Upper lobe of left lung (tissue), 6 donors: ENCODE measurements at regions not wholly inside any gene's neighbourhood (a gene's known extent, or its start where the extent isn't known, plus 50 kb on each side); places are given as distances from the start of the nearest gene placed in this dataset.
A peak's percentile ranks its signal among the peaks of the same experiment; 100 is the strongest.

Experiments
- ATAC-seq, 2 donors: fragments of 200-7000 bp; cut with Tn5 transposase; one replicate each; pipeline ENCODE4 v1.9.1; 2022; ENCODE audit warnings: mild to moderate bottlenecking in 2 of 2, moderate library complexity in 2 of 2; ENCODE audit not compliant: low FRiP score in 2 of 2
- DNase-seq, 2 donors: peaks; one replicate each; pipeline ENCODE4 v3.0.0-alpha.2; 2019 to 2020
- H3K27ac ChIP-seq, 4 donors: fragments of 200-600 bp; sonication (generic); one replicate each; pipeline ENCODE4 v1.5.1; 2016 to 2019
- H3K27me3 ChIP-seq, 4 donors: fragments of 200-600 bp; sonication (generic); one replicate each; pipeline ENCODE4 v1.5.1; 2017 to 2019
- H3K36me3 ChIP-seq, 4 donors: fragments of 200-600 bp; sonication (generic); one replicate each; pipeline ENCODE4 v1.5.1; 2016 to 2019
- H3K4me1 ChIP-seq, 4 donors: fragments of 200-600 bp; sonication (generic); one replicate each; pipeline ENCODE4 v1.5.1; 2018 to 2019
- H3K4me3 ChIP-seq, 4 donors: fragments of 200-600 bp; sonication (generic); one replicate each; pipeline ENCODE4 v1.5.1; 2017 to 2019; ENCODE audit warnings: mild to moderate bottlenecking in 2 of 4, moderate library complexity in 1 of 4
- H3K9me3 ChIP-seq, 4 donors: fragments of 200-600 bp; sonication (generic); one replicate each; pipeline ENCODE4 v1.5.1; 2018 to 2019
- CTCF ChIP-seq, 6 experiments: fragments of 450-650 bp in 4 of 6; fragments of 200-600 bp in 2 of 6; sonication (generic) in 2 of 6; IDR thresholded peaks; one replicate each; pipeline ENCODE4 v1.5.1; 2016 to 2019; ENCODE audit warnings: antibody characterized with exemption in 6 of 6
- EP300 ChIP-seq, 4 donors: sonication (generic); formaldehyde crosslinking; IDR thresholded peaks; one replicate each; pipeline ENCODE4 v1.5.1; 2017; ENCODE audit warnings: antibody characterized with exemption in 4 of 4, control low read depth in 2 of 4
- POLR2A ChIP-seq, 4 donors: fragments of 450-650 bp; IDR thresholded peaks; one replicate each; pipeline ENCODE4 v1.5.1; 2016 to 2017; ENCODE audit warnings: antibody characterized with exemption in 4 of 4, mild to moderate bottlenecking in 2 of 4
- POLR2AphosphoS5 ChIP-seq, 2 donors: sonication (generic); formaldehyde crosslinking; IDR thresholded peaks; one replicate each; pipeline ENCODE4 v1.5.1; 2017; ENCODE audit warnings: antibody characterized with exemption in 2 of 2
- WGBS, 2 donors: methylation state at CpG; one replicate each; pipeline ENCODE4 v1.1.5; 2017 to 2018; 5-methylcytosine and 5-hydroxymethylcytosine counted together
- donor health status: DM: no; HTN: no; CAD: no; lungs with moderate emphysema.
- donor health status: DM: no; HTN: yes; CAD: no; lungs with severe emphysema.

- DNase-seq (no peak), ATAC-seq (no peak)
- TF ChIP-seq EP300 (IDR thresholded peaks at IDR 0.05) (no peak), POLR2AphosphoS5 (IDR thresholded peaks at IDR 0.05) (no peak), CTCF (IDR thresholded peaks at IDR 0.05) (no peak), POLR2A (IDR thresholded peaks at IDR 0.05) (no peak)
- WGBS, 2 donors = 96 to 97% methylated on average over 4 of the region's 4 CpGs
- no peaks in the 10 kb centered on the region for H3K36me3 ChIP-seq
- H3K27me3 ChIP-seq = no peaks in the 10 kb centered on the region
- H3K9me3 ChIP-seq = no peaks in the 10 kb centered on the region
- no peak overlapping the region for H3K27ac ChIP-seq
- no peak overlapping the region for H3K4me3 ChIP-seq
- peaks cover 0 to 8% (median 7%) of the 10 kb centered on the region in 4 donors for H3K4me1 ChIP-seq
These were observed 55.3 kb upstream of the TMCC3 start for GRCh38 chr12:94705676-94706075.

GRCh38 chr12:94704452-94705306 is 54.3 kb upstream of the TMCC3 start:
- Histone ChIP-seq H3K9me3 (no peaks in the 10 kb centered on the region), H3K27ac (no peak overlapping the region), H3K36me3 (no peaks in the 10 kb centered on the region), H3K4me1 (peaks cover 0 to 8% (median 7%) of the 10 kb centered on the region in 4 donors), H3K4me3 (no peak overlapping the region), H3K27me3 (no peaks in the 10 kb centered on the region)
- DNase-seq = no peak
- peak in 1 of 2 donors; percentile 50 for ATAC-seq
- no peak for TF ChIP-seq CTCF (IDR thresholded peaks at IDR 0.05)
- no peak for TF ChIP-seq EP300 (IDR thresholded peaks at IDR 0.05)
- TF ChIP-seq POLR2A (IDR thresholded peaks at IDR 0.05) = no peak
- TF ChIP-seq POLR2AphosphoS5 (IDR thresholded peaks at IDR 0.05) = no peak
- WGBS, 2 donors = 54 to 63% methylated on average over 9 of the region's 9 CpGs

- Histone ChIP-seq H3K27ac (no peak overlapping the region), H3K4me3 (no peak overlapping the region), H3K4me1 (peaks cover 0 to 8% (median 7%) of the 10 kb centered on the region in 4 donors), H3K36me3 (no peaks in the 10 kb centered on the region), H3K27me3 (no peaks in the 10 kb centered on the region), H3K9me3 (no peaks in the 10 kb centered on the region)
- no peak for TF ChIP-seq EP300 (IDR thresholded peaks at IDR 0.05)
- TF ChIP-seq CTCF (IDR thresholded peaks at IDR 0.05) = no peak
- no peak for TF ChIP-seq POLR2AphosphoS5 (IDR thresholded peaks at IDR 0.05)
- TF ChIP-seq POLR2A (IDR thresholded peaks at IDR 0.05) = no peak
- ATAC-seq (no peak), DNase-seq (no peak)
- 92 to 96% methylated on average over 4 of the region's 4 CpGs for WGBS, 2 donors
These were observed 52.3 kb upstream of the TMCC3 start for GRCh38 chr12:94702696-94703095.

- ATAC-seq (no peak), DNase-seq (no peak)
- Histone ChIP-seq H3K9me3 (no peaks in the 10 kb centered on the region), H3K27ac (no peak overlapping the region), H3K4me1 (peaks cover 0 to 8% (median 7%) of the 10 kb centered on the region in 4 donors), H3K36me3 (no peaks in the 10 kb centered on the region), H3K27me3 (no peaks in the 10 kb centered on the region), H3K4me3 (no peak overlapping the region)
- TF ChIP-seq EP300 (IDR thresholded peaks at IDR 0.05) = no peak
- no peak for TF ChIP-seq POLR2AphosphoS5 (IDR thresholded peaks at IDR 0.05)
- TF ChIP-seq POLR2A (IDR thresholded peaks at IDR 0.05) = no peak
- no peak for TF ChIP-seq CTCF (IDR thresholded peaks at IDR 0.05)
- WGBS, 2 donors = 55 to 63% methylated on average over 2 of the region's 2 CpGs
These were observed 51.4 kb upstream of the TMCC3 start for GRCh38 chr12:94701711-94702110.

GRCh38 chr12:94700662-94701061 is 50.3 kb upstream of the TMCC3 start:
- H3K4me3 ChIP-seq = no peak overlapping the region
- peaks cover 0 to 8% (median 7%) of the 10 kb centered on the region in 4 donors for H3K4me1 ChIP-seq
- H3K9me3 ChIP-seq = no peaks in the 10 kb centered on the region
- H3K36me3 ChIP-seq = no peaks in the 10 kb centered on the region
- no peaks in the 10 kb centered on the region for H3K27me3 ChIP-seq
- TF ChIP-seq CTCF (IDR thresholded peaks at IDR 0.05) (no peak), POLR2AphosphoS5 (IDR thresholded peaks at IDR 0.05) (no peak), EP300 (IDR thresholded peaks at IDR 0.05) (no peak), POLR2A (IDR thresholded peaks at IDR 0.05) (no peak)
- DNase-seq (no peak), ATAC-seq (no peak)
- H3K27ac ChIP-seq = no peak overlapping the region
- 94 to 97% methylated on average over 2 of the region's 2 CpGs for WGBS, 2 donors
